IPS-20b (cell line): ENCODE measurements at regions not wholly inside any gene's neighbourhood (a gene's known extent, or its start where the extent isn't known, plus 50 kb on each side); places are given as distances from the start of the nearest gene placed in this dataset.
"Not testable (repeated sequence)": the region's sequence is repeated elsewhere in the genome, so short reads cannot be mapped to it uniquely, and the experiment has no call there.

Experiments used
- H3K27ac ChIP-seq: one replicate; pipeline ENCODE4 v1.5.1; 2013; ENCODE audit warnings: low read length
- H3K27me3 ChIP-seq: 2 replicates; pipeline ENCODE4 v1.6.1; 2013; ENCODE audit warnings: mild to moderate bottlenecking, low read length, inconsistent platforms; ENCODE audit not compliant: insufficient read depth
- H3K36me3 ChIP-seq: 2 replicates; pipeline ENCODE4 v1.6.1; 2013; ENCODE audit warnings: low read depth, mild to moderate bottlenecking, inconsistent platforms, low read length, moderate library complexity; ENCODE audit not compliant: insufficient read depth
- H3K4me1 ChIP-seq: 2 replicates; pipeline ENCODE4 v1.6.1; 2013; ENCODE audit warnings: mild to moderate bottlenecking, control low read depth, inconsistent platforms, low read length, moderate library complexity; ENCODE audit not compliant: insufficient read depth
- H3K4me3 ChIP-seq: 2 replicates; pipeline ENCODE4 v1.5.1; 2013; ENCODE audit warnings: mild to moderate bottlenecking, low read length, inconsistent platforms
- H3K9ac ChIP-seq: 2 replicates; pipeline ENCODE4 v1.6.1; 2013; ENCODE audit warnings: low read depth, mild to moderate bottlenecking, inconsistent platforms, low read length, moderate library complexity
- H3K9me3 ChIP-seq: 2 replicates; pipeline ENCODE4 v1.6.1; 2013; ENCODE audit warnings: mild to moderate bottlenecking, low read depth, low read length, inconsistent platforms; ENCODE audit not compliant: insufficient read depth

DNA sequence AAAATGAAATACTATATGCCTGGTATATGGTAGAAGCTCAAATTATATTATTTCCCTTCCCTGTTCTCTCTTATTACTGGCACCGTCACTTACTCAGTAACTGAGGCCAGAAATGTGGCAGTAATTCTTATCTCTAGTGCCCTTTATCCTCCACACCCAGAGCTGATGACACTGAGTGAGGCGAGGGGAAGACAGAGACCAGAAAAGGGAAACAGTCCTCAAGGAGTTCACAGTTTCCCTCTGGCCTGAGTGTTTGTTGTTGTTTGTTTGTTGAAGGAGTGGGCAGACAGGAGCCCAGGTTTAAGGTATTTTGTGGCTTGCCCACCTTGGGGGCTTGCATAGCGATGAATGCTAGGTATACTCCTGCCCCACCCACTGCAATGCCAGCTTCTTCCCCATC, 101.5 kb upstream of the FNDC3A start:
- H3K4me1 ChIP-seq = peaks cover 36% of the 10 kb centered on the region
- H3K36me3 ChIP-seq = no peaks in the 10 kb centered on the region
- no peaks in the 10 kb centered on the region for H3K9me3 ChIP-seq
- H3K27me3 ChIP-seq = peaks cover 44% of the 10 kb centered on the region
- no peak overlapping the region for H3K27ac ChIP-seq
- no peak overlapping the region for H3K4me3 ChIP-seq
- H3K9ac ChIP-seq = no peak overlapping the region

DNA sequence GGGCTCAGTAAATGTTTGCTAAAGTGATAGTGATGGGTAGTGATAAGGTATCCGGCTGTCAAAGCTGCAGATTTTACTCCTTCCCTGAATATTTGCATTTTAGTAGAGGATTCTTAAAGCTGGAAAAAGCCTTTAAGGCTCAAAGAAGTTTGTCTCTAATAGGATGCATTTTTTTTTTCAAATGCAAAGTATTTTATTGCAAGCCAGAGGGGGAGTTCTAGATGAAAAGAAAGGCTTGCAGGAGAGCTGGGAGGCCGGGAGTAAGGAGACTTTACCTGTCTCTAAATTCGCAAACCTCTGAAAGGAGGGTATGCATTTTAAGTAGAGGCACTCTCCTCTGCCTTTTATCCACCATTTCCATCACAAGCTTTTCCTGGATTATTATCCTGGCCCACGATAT, 100.7 kb upstream of the FNDC3A start:
- H3K9ac ChIP-seq = no peak overlapping the region
- peaks cover 52% of the 10 kb centered on the region for H3K27me3 ChIP-seq
- no peak overlapping the region for H3K27ac ChIP-seq
- H3K4me3 ChIP-seq = peak overlapping the region; percentile 51
- peaks cover 36% of the 10 kb centered on the region for H3K4me1 ChIP-seq
- H3K36me3 ChIP-seq = no peaks in the 10 kb centered on the region
- no peaks in the 10 kb centered on the region for H3K9me3 ChIP-seq

DNA sequence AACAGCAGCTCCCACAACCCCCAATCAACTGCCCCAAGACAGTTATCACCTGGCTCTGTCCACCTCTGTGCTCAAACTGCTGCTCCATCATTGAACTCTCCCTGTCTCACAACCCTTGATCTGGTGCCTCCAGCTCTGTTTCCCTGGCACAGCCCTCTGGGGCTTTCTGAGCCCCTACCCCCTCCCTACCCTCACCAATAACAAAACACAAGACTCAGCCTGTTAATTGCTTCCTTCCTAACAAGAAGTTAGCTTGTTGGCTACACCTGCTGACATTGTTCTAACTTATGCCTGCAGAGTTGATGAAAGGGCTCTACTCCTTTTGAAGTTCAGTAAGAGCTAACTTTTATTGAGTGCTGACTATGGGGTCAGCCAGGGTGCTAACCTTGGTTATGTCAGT, 99.4 kb upstream of the FNDC3A start:
- peaks cover 36% of the 10 kb centered on the region for H3K4me1 ChIP-seq
- H3K36me3 ChIP-seq = no peaks in the 10 kb centered on the region
- H3K27ac ChIP-seq = no peak overlapping the region
- H3K4me3 ChIP-seq = peak overlapping the region; percentile 51
- no peak overlapping the region for H3K9ac ChIP-seq
- peaks cover 64% of the 10 kb centered on the region for H3K27me3 ChIP-seq
- H3K9me3 ChIP-seq = no peaks in the 10 kb centered on the region

DNA sequence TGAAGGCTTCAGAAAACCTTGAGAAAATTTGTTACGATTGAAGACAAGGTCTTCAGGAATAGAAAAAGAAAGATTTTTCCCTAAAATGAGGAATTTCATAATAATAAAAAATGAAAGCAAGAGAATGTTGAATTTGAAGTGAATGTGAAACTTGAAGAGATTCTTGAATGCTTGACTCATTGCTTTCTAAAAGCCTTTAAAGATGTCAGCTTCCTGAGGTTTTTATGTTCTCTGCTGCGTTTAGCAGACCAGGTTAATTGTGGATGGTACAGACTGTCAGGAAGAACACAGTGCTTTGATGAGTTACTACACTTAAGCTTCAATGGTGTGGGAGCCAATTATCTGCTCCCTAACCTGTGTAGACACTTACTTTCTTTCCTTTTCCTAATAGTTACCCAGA, 96.3 kb upstream of the FNDC3A start:
- Histone ChIP-seq H3K36me3 (no peaks in the 10 kb centered on the region), H3K4me3 (no peak overlapping the region), H3K27ac (no peak overlapping the region), H3K9ac (no peak overlapping the region), H3K27me3 (peaks cover 63% of the 10 kb centered on the region), H3K4me1 (peaks cover 23% of the 10 kb centered on the region), H3K9me3 (no peaks in the 10 kb centered on the region)

DNA sequence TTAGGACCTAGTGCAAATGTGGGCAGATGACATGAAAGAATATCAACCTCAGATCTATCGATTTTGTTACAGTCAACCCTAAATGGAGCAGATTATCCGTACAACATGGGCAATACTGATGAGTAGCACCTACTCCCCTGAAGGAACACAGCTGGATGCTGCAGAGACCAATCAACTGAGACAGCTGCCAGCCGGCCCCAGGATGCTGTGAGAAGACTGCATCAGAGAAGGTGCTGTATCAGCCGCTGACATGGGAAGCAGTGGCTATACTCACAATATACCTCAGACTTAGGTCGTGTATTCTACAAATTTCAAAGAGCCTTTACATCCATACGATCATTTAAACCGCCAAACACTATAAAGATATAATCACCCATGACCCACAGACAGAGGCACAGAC, 95.9 kb upstream of the FNDC3A start:
- Histone ChIP-seq H3K4me3 (no peak overlapping the region), H3K27ac (no peak overlapping the region), H3K36me3 (no peaks in the 10 kb centered on the region), H3K9ac (no peak overlapping the region), H3K9me3 (no peaks in the 10 kb centered on the region), H3K4me1 (peaks cover 19% of the 10 kb centered on the region), H3K27me3 (peaks cover 60% of the 10 kb centered on the region)

DNA sequence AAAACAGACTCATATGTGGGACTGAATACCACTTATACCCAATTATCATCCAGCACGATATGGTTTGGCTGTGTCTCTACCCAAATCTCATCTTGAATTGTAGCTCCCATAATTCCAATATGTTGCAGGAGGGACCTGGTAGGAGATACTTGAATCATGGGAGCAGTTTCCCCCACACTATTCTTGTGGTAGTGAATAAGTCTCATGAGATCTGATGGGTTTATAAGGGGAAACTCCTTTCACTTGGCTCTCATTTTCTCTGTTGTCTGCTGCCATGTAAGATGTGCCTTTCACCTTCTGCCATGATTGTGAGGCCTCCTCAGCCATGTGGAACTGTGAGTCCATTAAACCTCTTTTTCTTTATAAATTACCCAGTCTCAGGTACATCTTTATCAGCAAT, 91.9 kb upstream of the FNDC3A start:
- H3K27me3 ChIP-seq = peaks cover 29% of the 10 kb centered on the region
- H3K4me1 ChIP-seq, H3K36me3 ChIP-seq, H3K4me3 ChIP-seq, H3K27ac ChIP-seq, H3K9me3 ChIP-seq, H3K9ac ChIP-seq: not testable (repeated sequence)

DNA sequence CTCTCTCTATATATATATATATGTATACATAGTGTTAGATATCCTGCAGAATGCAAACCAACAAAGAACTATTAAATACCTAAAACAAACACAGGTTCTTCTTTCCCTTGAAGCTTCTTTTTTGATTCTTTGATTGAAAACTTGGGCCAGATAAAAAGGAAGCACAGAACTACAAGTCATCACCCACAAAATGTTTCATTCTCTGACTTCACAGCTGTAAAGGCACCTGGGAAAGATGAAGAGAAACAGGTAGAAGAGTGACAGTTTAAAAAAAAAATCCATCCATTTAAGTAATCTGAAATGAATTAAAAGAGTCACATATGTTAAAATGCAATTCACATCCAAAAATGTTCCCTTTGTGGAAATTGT, 90.7 kb upstream of the FNDC3A start:
- Histone ChIP-seq H3K4me1 (no peaks in the 10 kb centered on the region), H3K36me3 (no peaks in the 10 kb centered on the region), H3K4me3 (no peak overlapping the region), H3K27ac (no peak overlapping the region), H3K27me3 (peaks cover 19% of the 10 kb centered on the region), H3K9ac (no peak overlapping the region), H3K9me3 (no peaks in the 10 kb centered on the region)

DNA sequence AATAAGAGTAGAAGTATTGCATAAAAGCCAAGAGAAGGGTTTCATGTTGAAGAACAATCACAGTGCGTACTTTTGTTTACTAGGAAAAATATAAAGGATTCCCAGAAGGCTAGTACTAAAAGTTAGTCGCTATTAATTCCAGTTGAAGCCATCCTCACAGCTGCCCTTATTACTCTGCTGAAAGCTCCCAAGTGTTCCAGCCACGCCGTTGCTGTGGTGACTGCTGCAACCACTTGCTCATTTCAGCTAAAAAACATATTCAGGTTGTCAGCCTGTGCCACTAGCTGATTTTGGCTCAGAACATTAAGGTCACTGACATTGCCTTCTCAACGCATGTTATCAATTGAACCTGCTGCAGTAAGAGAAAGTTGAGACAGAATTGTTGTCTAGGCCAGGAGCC, 87.1 kb upstream of the FNDC3A start:
- no peak overlapping the region for H3K27ac ChIP-seq
- no peak overlapping the region for H3K9ac ChIP-seq
- H3K4me3 ChIP-seq = no peak overlapping the region
- H3K27me3 ChIP-seq = no peaks in the 10 kb centered on the region
- H3K36me3 ChIP-seq = no peaks in the 10 kb centered on the region
- no peaks in the 10 kb centered on the region for H3K9me3 ChIP-seq
- no peaks in the 10 kb centered on the region for H3K4me1 ChIP-seq

DNA sequence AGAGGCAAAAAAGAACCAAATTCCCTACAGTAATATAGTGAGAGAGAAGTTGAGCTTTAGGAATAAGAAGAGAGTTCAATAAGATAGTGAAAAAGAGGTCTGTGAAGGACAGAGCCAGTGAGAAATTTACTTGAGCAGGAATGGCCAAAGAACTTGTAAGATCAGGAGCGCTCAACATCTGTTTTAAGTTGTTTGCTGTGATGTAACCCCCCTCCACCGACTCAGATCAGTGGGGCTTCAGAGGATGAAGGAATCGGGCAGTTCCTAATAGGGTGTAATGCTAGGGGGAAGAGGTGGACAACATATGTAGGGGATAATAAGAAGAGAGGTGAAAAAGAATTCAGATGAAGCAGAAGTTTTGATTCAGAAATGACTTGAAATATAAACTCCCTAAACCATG, 85.3 kb upstream of the FNDC3A start:
- Histone ChIP-seq H3K27me3 (no peaks in the 10 kb centered on the region), H3K36me3 (no peaks in the 10 kb centered on the region), H3K4me1 (no peaks in the 10 kb centered on the region), H3K9ac (no peak overlapping the region), H3K27ac (no peak overlapping the region), H3K4me3 (no peak overlapping the region), H3K9me3 (no peaks in the 10 kb centered on the region)

DNA sequence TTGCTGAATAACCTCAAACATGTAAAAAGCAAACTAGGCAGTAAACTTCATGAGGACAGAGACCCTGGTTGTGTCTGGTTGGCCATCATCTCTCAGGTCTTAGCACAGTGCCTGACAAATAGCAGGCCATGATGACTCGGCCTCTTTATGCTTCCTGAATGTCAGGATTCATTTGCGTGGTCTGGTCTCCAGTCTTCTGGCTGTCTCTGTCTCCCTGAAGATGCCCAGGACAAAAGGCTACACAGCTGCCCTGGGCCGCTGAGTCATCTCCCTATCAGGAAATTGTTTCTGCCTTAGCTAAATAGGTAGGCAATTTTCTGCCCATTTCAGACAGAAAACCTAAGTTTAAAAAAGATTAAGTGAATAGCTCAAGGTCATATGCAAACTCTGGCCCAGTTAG, 84.1 kb upstream of the FNDC3A start:
- H3K9ac ChIP-seq = no peak overlapping the region
- H3K9me3 ChIP-seq = no peaks in the 10 kb centered on the region
- no peaks in the 10 kb centered on the region for H3K4me1 ChIP-seq
- H3K27ac ChIP-seq = no peak overlapping the region
- H3K27me3 ChIP-seq = no peaks in the 10 kb centered on the region
- no peaks in the 10 kb centered on the region for H3K36me3 ChIP-seq
- no peak overlapping the region for H3K4me3 ChIP-seq

DNA sequence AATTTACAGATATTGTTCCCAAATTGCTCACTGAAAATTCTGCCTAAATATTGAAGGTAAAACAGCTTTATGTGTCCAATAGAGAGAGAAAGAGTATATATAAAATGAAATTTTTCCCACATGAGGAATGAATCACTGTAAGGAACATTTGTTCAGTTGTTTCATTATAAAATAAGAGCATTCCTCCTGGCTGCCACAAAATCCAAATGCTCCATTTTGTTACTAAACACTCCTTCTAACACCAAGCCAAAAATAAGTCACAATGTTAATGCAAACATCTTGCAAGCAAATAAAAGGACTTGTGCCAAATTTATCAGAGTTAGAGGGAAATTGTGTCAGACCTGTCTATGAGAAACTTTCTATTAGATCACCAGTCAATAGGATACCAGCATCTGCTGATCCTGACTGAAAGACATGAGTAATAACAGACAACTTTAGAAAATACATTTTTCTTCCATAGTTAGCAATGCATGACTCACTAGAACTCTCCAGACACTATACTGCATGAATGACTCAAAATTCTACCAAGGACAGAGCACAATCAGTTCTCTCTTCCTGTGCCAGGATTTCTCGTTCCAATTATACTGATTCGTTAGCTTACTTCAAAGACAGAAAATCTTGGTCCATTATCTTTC, 83.5 kb upstream of the FNDC3A start:
- no peaks in the 10 kb centered on the region for H3K4me1 ChIP-seq
- H3K9ac ChIP-seq = no peak overlapping the region
- H3K27ac ChIP-seq = no peak overlapping the region
- no peaks in the 10 kb centered on the region for H3K36me3 ChIP-seq
- no peaks in the 10 kb centered on the region for H3K9me3 ChIP-seq
- H3K4me3 ChIP-seq = no peak overlapping the region
- H3K27me3 ChIP-seq = no peaks in the 10 kb centered on the region

DNA sequence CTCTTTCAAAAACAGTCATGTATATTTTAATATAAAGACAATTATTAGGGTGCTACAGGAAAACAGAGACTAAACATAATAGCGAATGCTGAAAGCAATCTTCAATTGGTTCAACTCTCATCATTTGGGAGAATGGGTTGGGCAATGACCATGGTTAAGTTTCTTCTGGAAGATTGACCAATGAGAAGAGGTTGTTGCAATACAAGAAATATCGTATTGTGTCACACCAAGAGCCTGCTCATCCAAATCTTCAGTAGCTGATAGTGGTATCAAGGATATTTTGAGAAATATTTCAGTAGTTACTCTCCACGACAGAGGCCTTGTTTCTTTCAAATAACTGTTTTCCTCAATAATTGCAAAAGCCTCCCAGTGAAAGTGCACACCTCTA, 83.0 kb upstream of the FNDC3A start:
- no peaks in the 10 kb centered on the region for H3K27me3 ChIP-seq
- no peaks in the 10 kb centered on the region for H3K36me3 ChIP-seq
- H3K4me3 ChIP-seq = no peak overlapping the region
- no peaks in the 10 kb centered on the region for H3K9me3 ChIP-seq
- H3K9ac ChIP-seq = no peak overlapping the region
- H3K27ac ChIP-seq = no peak overlapping the region
- H3K4me1 ChIP-seq = no peaks in the 10 kb centered on the region

DNA sequence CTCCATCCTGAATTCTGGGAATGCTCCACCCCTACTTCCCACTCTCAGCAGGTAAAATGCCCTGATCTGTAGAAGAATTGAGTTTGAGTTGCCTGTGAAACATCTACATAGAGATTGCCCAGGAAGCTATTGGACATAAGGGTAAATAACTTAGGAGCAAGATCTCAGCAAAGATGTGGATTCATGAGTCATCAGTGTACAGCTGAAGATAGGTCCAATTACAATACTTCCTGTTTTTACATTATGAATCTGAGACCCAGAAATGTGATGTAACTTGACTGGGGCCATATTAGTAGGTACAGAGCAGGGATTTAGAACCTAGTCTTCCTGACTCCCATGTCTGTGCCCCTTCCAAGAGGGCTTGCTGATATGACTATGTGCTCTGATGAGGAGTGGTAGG, 79.4 kb upstream of the FNDC3A start:
- H3K27ac ChIP-seq = no peak overlapping the region
- H3K36me3 ChIP-seq = no peaks in the 10 kb centered on the region
- H3K4me3 ChIP-seq = no peak overlapping the region
- H3K27me3 ChIP-seq = no peaks in the 10 kb centered on the region
- no peaks in the 10 kb centered on the region for H3K9me3 ChIP-seq
- H3K4me1 ChIP-seq = no peaks in the 10 kb centered on the region
- H3K9ac ChIP-seq = no peak overlapping the region
